Heart left ventricle (tissue), 16 donors: ENCODE measurements at regions not wholly inside any gene's neighbourhood (a gene's known extent, or its start where the extent isn't known, plus 50 kb on each side); places are given as distances from the start of the nearest gene placed in this dataset.

Experiments
- ATAC-seq, 4 donors: fragments of 200-7000 bp; cut with Tn5 transposase; one replicate each; pipeline ENCODE4 v1.9.1; 2020 to 2022; ENCODE audit warnings: moderate library complexity in 4 of 4, mild to moderate bottlenecking in 3 of 4, moderate number of reproducible peaks in 1 of 4
- DNase-seq, 5 donors: peaks; one replicate each; pipeline ENCODE4 v3.0.0-alpha.2; 2020
- H3K27ac ChIP-seq, 12 donors: fragments of 200-600 bp; sonication (generic) in 4 of 12; one replicate each; pipeline versions ENCODE4 v1.5.0 to v1.8.0; 2016 to 2022; ENCODE audit warnings: mild to moderate bottlenecking in 2 of 12
- H3K27me3 ChIP-seq, 9 donors: fragments of 200-600 bp; sonication (generic) in 2 of 9; one replicate each; pipeline versions ENCODE4 v1.5.1 to v1.8.0; 2016 to 2022; ENCODE audit warnings: mild to moderate bottlenecking in 3 of 9
- H3K36me3 ChIP-seq, 9 donors: fragments of 200-600 bp; sonication (generic) in 2 of 9; one replicate each; pipeline versions ENCODE4 v1.5.0 to v1.8.0; 2018 to 2022; ENCODE audit warnings: mild to moderate bottlenecking in 2 of 9
- H3K4me1 ChIP-seq, 12 donors: fragments of 200-600 bp; sonication (generic) in 4 of 12; one replicate each; pipeline versions ENCODE4 v1.5.0 to v1.8.0; 2016 to 2022; ENCODE audit warnings: mild to moderate bottlenecking in 3 of 12
- H3K4me3 ChIP-seq, 12 donors: fragments of 200-600 bp; sonication (generic) in 4 of 12; one replicate each; pipeline versions ENCODE4 v1.5.0 to v1.8.0; 2017 to 2022; ENCODE audit warnings: mild to moderate bottlenecking in 9 of 12, moderate library complexity in 4 of 12
- H3K9me3 ChIP-seq, 12 donors: fragments of 200-600 bp; sonication (generic) in 4 of 12; one replicate each; pipeline versions ENCODE4 v1.5.0 to v1.8.0; 2016 to 2022; ENCODE audit warnings: mild to moderate bottlenecking in 1 of 12
- CTCF ChIP-seq, 12 donors: fragments of 200-600 bp; sonication (generic) in 4 of 12; IDR thresholded peaks; one replicate each; pipeline versions ENCODE4 v1.5.0 to v1.8.0; 2018 to 2022; ENCODE audit warnings: antibody characterized with exemption in 12 of 12, mild to moderate bottlenecking in 5 of 12
- POLR2A ChIP-seq, 2 donors: fragments of 450-650 bp; IDR thresholded peaks; one replicate each; pipeline ENCODE4 v1.6.1; 2017; ENCODE audit warnings: antibody characterized with exemption in 2 of 2, mild to moderate bottlenecking in 2 of 2, moderate library complexity in 2 of 2
- WGBS, 4 donors: extraction: QIAGEN DNeasy Blood & Tissue Kit in 2 of 4; methylation state at CpG; one replicate each; pipeline versions ENCODE4 v1.1.5 to v1.1.7; 2013 to 2018; 5-methylcytosine and 5-hydroxymethylcytosine counted together
- intact Hi-C, 10 donors: fragments of 100-400 bp; cut with DNase I; formaldehyde crosslinking; loops; one replicate each; pipeline versions ENCODE4 v1.11.1 to v1.14.2; 2022
- donor health status: ischemic (EF 13 %, LVEDD 7.1; RV severe dilation, severe dysfunction).
- donor health status: healthy with polysubstance abuse.
- donor health status: DM: no; HTN: yes; CAD: no.
- donor health status: DM: no; HTN: no; CAD: no.
- donor health status: ischemic (EF 25% LVEDD 6.9; RV normal size, moderate dysfunction).
- donor health status: ischemic (EF 25% LVEDD 5.7; RV mildly dilated, moderate dysfunction).
- donor health status: healthy.
- donor health status: DM: yes; HTN: yes; CAD: no.
- donor health status: ischemic (EF 35%, LVEDD 5.7; RV mildly dilated, moderate dysfunction).
- donor health status: nonischemic (EF 11% LVEDD 7.7; RV severe dilation, severe dysfunction).
- donor health status: DM: yes; HTN: yes; CAD: no.
- donor health status: PGD.
- donor health status: ischemic (EF 29% LVEDD 5.4; RV normal size, mild dysfunction).
- donor health status: nonischemic (EF 23%, LVEDD 6.1; RV moderate dilation, normal function).

DNA sequence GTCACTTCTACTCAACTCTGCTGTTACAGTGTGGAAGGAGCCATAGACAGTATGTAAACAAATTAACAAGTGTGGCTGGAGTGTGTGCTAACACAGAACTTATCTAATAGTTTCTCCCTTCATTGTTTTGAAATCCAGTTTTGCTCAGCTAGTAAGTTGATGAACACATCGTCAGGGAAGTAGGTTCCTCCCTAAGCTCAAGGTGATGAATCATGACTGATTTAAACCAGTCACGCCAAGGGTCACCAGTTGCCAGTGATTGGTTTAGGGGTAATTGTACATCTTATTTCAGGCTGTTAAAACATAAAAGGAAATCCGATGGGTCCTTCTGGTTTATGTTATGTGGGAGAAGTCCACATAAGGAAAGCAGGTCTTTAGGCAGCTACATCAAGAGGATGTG, 97.0 kb upstream of the CHODL start:
- ATAC-seq (no peak), DNase-seq (no peak)
- no peaks in the 10 kb centered on the region for H3K27me3 ChIP-seq
- H3K9me3 ChIP-seq = no peaks in the 10 kb centered on the region
- intact Hi-C loops = no loop called here
- H3K4me3 ChIP-seq = no peak overlapping the region
- WGBS, 4 donors = 50 to 61% (median 51%) methylated on average over 3 of the region's 3 CpGs
- H3K4me1 ChIP-seq = no peaks in the 10 kb centered on the region
- TF ChIP-seq POLR2A (IDR thresholded peaks at IDR 0.05) = no peak
- H3K27ac ChIP-seq = no peak overlapping the region
- no peaks in the 10 kb centered on the region for H3K36me3 ChIP-seq

- Histone ChIP-seq H3K36me3 (no peaks in the 10 kb centered on the region), H3K4me1 (no peaks in the 10 kb centered on the region), H3K27me3 (no peaks in the 10 kb centered on the region), H3K4me3 (no peak overlapping the region), H3K9me3 (no peaks in the 10 kb centered on the region), H3K27ac (no peak overlapping the region)
- TF ChIP-seq POLR2A (IDR thresholded peaks at IDR 0.05) = no peak
- no peak for TF ChIP-seq CTCF (IDR thresholded peaks at IDR 0.05)
- intact Hi-C loops = no loop called here
- DNase-seq (no peak), ATAC-seq (no peak)
These were observed 97.8 kb upstream of the CHODL start for GRCh38 chr21:18146820-18147219.

DNA sequence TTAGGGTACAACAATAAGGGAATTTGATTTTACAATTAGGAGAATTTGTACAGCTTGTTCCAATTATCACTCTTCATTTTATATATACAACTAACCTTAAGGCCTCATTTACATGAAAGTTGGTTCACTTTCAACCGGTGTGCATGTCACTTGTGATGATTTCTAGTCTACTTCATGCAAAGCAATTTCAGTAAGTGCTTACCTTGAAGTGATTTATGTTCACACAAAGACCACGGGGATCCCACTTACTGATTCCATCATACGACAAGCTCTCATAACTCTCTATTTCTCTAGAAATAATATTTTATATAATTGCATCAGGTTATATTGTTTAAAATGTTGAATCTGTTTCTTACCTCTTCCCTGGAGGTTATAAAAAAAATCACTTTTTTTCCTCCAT, 100.3 kb upstream of the CHODL start:
- no peaks in the 10 kb centered on the region for H3K27me3 ChIP-seq
- 89 to 94% (median 91%) methylated on average over 3 of the region's 3 CpGs for WGBS, 4 donors
- intact Hi-C loops = no loop called here
- no peak for DNase-seq
- H3K4me1 ChIP-seq = no peaks in the 10 kb centered on the region
- no peaks in the 10 kb centered on the region for H3K36me3 ChIP-seq
- H3K4me3 ChIP-seq = no peak overlapping the region
- TF ChIP-seq CTCF (IDR thresholded peaks at IDR 0.05) = no peak
- no peak overlapping the region for H3K27ac ChIP-seq
- H3K9me3 ChIP-seq = no peaks in the 10 kb centered on the region
- no peak for ATAC-seq

GRCh38 chr21:18142655-18143054, 102.0 kb upstream of the CHODL start:
- H3K4me1 ChIP-seq = no peaks in the 10 kb centered on the region
- H3K4me3 ChIP-seq = no peak overlapping the region
- DNase-seq (no peak), ATAC-seq (no peak)
- H3K27ac ChIP-seq = no peak overlapping the region
- no peaks in the 10 kb centered on the region for H3K27me3 ChIP-seq
- no peaks in the 10 kb centered on the region for H3K36me3 ChIP-seq
- H3K9me3 ChIP-seq = no peaks in the 10 kb centered on the region
- TF ChIP-seq POLR2A (IDR thresholded peaks at IDR 0.05) (no peak), CTCF (IDR thresholded peaks at IDR 0.05) (no peak)
- intact Hi-C loops = no loop called here

- no peak overlapping the region for H3K27ac ChIP-seq
- DNase-seq (no peak), ATAC-seq (no peak)
- no peaks in the 10 kb centered on the region for H3K36me3 ChIP-seq
- H3K9me3 ChIP-seq = no peaks in the 10 kb centered on the region
- 56 to 69% (median 62%) methylated on average over 3 of the region's 3 CpGs for WGBS, 4 donors
- intact Hi-C loops = no loop called here
- H3K27me3 ChIP-seq = no peaks in the 10 kb centered on the region
- TF ChIP-seq POLR2A (IDR thresholded peaks at IDR 0.05) (no peak), CTCF (IDR thresholded peaks at IDR 0.05) (no peak)
- no peak overlapping the region for H3K4me3 ChIP-seq
- no peaks in the 10 kb centered on the region for H3K4me1 ChIP-seq
These were observed 106.1 kb upstream of the CHODL start for GRCh38 chr21:18138507-18138906.
